22Rv1 (cell line): ENCODE measurements at regions not wholly inside any gene's neighbourhood (a gene's known extent, or its start where the extent isn't known, plus 50 kb on each side); places are given as distances from the start of the nearest gene placed in this dataset.

Source experiments
- H3K27ac ChIP-seq: fragments of 450-650 bp; 2 replicates; pipeline ENCODE4 v1.5.1; 2017
- CTCF ChIP-seq: fragments of 450-650 bp; IDR thresholded peaks from 2 replicates; pipeline ENCODE4 v1.5.1; 2017; ENCODE audit warnings: mild to moderate bottlenecking
- ZFX ChIP-seq: fragments of 450-650 bp; IDR thresholded peaks from 2 replicates; pipeline ENCODE4 v1.6.1; 2017; ENCODE audit warnings: antibody characterized with exemption, borderline replicate concordance

DNA sequence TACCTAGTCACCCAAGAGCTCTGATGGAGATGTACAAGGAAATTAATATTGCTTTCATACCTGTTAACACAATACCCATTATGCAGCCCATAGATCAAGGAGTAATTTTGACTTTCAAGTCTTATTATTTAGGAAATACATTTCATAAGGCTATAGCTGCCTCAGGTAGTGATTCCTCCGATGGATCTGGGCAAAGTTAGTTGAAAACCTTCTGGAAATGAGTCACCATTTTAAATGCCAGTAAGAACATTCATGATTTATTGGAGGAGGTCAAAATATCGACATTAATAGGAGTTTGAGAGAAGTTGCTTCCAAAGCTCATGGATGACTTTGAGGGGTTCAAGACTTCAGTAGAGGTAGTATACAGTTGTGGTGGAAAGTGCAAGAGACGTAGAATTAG is 931.4 kb upstream of the ACVR2A start:
- no peak for TF ChIP-seq CTCF
- no peak for TF ChIP-seq ZFX
- H3K27ac ChIP-seq = no peak overlapping the region

GRCh38 chr2:146912536-146912935 is 932.3 kb upstream of the ACVR2A start:
- H3K27ac ChIP-seq = no peak overlapping the region
- TF ChIP-seq ZFX (no peak), CTCF (no peak)

DNA sequence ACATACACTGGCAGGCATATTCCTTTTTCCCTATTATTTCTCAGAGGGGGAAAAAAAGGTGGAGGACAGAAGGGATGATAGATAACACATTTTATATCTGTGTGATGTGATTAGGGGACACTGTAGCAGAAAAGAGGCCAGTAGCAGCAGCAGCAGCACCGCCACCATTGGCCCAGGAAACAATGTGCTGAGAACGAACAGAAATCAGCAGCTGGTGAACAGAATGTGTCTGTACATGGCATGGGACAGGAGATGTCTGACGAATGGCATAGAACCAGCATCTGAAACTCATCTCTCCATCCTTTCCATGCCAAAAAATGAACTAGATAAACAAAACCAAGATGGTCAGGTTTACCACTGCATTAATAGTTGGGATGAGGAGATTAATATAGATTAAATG is 936.1 kb upstream of the ACVR2A start:
- H3K27ac ChIP-seq = no peak overlapping the region
- no peak for TF ChIP-seq ZFX
- no peak for TF ChIP-seq CTCF

GRCh38 chr2:146898083-146898482 is 946.7 kb upstream of the ACVR2A start:
- no peak overlapping the region for H3K27ac ChIP-seq
- TF ChIP-seq CTCF (no peak), ZFX (no peak)

- TF ChIP-seq CTCF (no peak), ZFX (no peak)
Observed at GRCh38 chr2:146894514-146894913, 950.3 kb upstream of the ACVR2A start.

GRCh38 chr2:146893500-146894041 is 951.3 kb upstream of the ACVR2A start:
- no peak overlapping the region for H3K27ac ChIP-seq
- TF ChIP-seq CTCF = no peak
- TF ChIP-seq ZFX = no peak

More at GRCh38 chr2:146894514-146894913, 950.3 kb upstream of the ACVR2A start:
- no peak overlapping the region for H3K27ac ChIP-seq

DNA sequence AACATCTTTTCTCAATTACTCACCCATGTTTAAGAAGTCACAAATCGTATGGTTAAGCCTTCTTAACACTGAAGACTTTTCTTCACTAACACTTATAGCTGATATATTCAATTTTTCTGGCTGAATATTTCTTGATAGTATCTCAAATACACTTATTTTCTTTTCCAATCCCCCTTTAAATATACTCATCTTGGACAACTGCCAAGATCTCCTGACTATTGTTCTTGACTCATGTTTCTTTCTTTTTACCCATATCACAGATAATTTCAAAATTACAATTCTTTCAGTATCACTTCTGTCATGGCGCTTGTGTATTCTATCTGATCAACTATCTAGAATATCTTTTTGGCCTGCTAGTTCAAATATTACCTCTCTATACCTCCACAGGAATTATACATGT is 954.3 kb upstream of the ACVR2A start:
- TF ChIP-seq ZFX = no peak
- TF ChIP-seq CTCF = no peak
- H3K27ac ChIP-seq = no peak overlapping the region
